ENCODE measurements at regions not wholly inside any gene's neighbourhood (a gene's known extent, or its start where the extent isn't known, plus 50 kb on each side); places are given as distances from the start of the nearest gene placed in this dataset.

- no peak for TF ChIP-seq KDM1A (IDR thresholded peaks at IDR 0.05; ENCODE audit: borderline replicate concordance)
- TF ChIP-seq TCF3 (IDR thresholded peaks at IDR 0.05; ENCODE audit: borderline replicate concordance, insufficient read depth, low read depth, low read length) = no peak
These were observed 250.0 kb upstream of the E2F7 start for GRCh38 chr12:77315407-77315806.

Measured in GM12878 (cell line).